BE2C (cell line): ENCODE measurements at regions not wholly inside any gene's neighbourhood (a gene's known extent, or its start where the extent isn't known, plus 50 kb on each side); places are given as distances from the start of the nearest gene placed in this dataset.

Experiments used
- DNase-seq: peaks from one replicate; pipeline ENCODE4 v3.0.0-alpha.2; 2020
- H3K27me3 ChIP-seq: fragments of 250-450 bp; sonication (Bioruptor Pico); 2 replicates; pipeline ENCODE4 v1.5.1; 2020; ENCODE audit warnings: mild to moderate bottlenecking
- H3K36me3 ChIP-seq: fragments of 250-450 bp; sonication (Bioruptor Pico); 2 replicates; pipeline ENCODE4 v1.5.1; 2020; ENCODE audit warnings: mild to moderate bottlenecking
- H3K4me1 ChIP-seq: fragments of 250-450 bp; sonication (Bioruptor Pico); 2 replicates; pipeline ENCODE4 v1.5.1; 2020
- H3K4me3 ChIP-seq: 2 replicates; pipeline ENCODE4 v1.5.1; 2011; ENCODE audit warnings: low read depth, low read length
- H3K9me3 ChIP-seq: fragments of 250-450 bp; sonication (Bioruptor Pico); 2 replicates; pipeline ENCODE4 v1.5.1; 2020
- CTCF ChIP-seq: IDR thresholded peaks from 2 replicates; pipeline ENCODE4 v1.5.1; 2012; ENCODE audit warnings: mild to moderate bottlenecking, low read depth, low read length

GRCh38 chr22:48692734-48693376, 1134.8 kb downstream of the BRD1 start:
- no peaks in the 10 kb centered on the region for H3K36me3 ChIP-seq
- no peaks in the 10 kb centered on the region for H3K27me3 ChIP-seq
- H3K9me3 ChIP-seq: 0 out of 2 replicates have a peak, but pooled peaks cover 2% of the 10 kb centered on the region
- no peak overlapping the region for H3K4me3 ChIP-seq
- no peak for DNase-seq
- no peak for TF ChIP-seq CTCF
- no peaks in the 10 kb centered on the region for H3K4me1 ChIP-seq

GRCh38 chr22:48691431-48691851, 1136.2 kb downstream of the BRD1 start:
- H3K36me3 ChIP-seq: no peaks in the 10 kb centered on the region
- TF ChIP-seq CTCF: no peak
- no peak for DNase-seq
- H3K4me1 ChIP-seq: no peaks in the 10 kb centered on the region
- H3K9me3 ChIP-seq: peaks cover 3% of the 10 kb centered on the region; the same call in 1 of the 2 replicates
- H3K4me3 ChIP-seq: no peak overlapping the region
- no peaks in the 10 kb centered on the region for H3K27me3 ChIP-seq

GRCh38 chr22:48690583-48691317, 1136.9 kb downstream of the BRD1 start:
- H3K9me3 ChIP-seq: peaks cover 3% of the 10 kb centered on the region; the same call in 1 of the 2 replicates
- no peak overlapping the region for H3K4me3 ChIP-seq
- no peaks in the 10 kb centered on the region for H3K36me3 ChIP-seq
- no peaks in the 10 kb centered on the region for H3K27me3 ChIP-seq
- no peak for DNase-seq
- no peaks in the 10 kb centered on the region for H3K4me1 ChIP-seq
- TF ChIP-seq CTCF: no peak

GRCh38 chr22:48689206-48689605, 1138.5 kb downstream of the BRD1 start:
- H3K9me3 ChIP-seq: peaks cover 3% of the 10 kb centered on the region; the same call in 1 of the 2 replicates
- no peak for TF ChIP-seq CTCF
- no peak overlapping the region for H3K4me3 ChIP-seq
- H3K27me3 ChIP-seq: no peaks in the 10 kb centered on the region
- DNase-seq: no peak
- no peaks in the 10 kb centered on the region for H3K36me3 ChIP-seq
- no peaks in the 10 kb centered on the region for H3K4me1 ChIP-seq

GRCh38 chr22:48688366-48688765, 1139.3 kb downstream of the BRD1 start:
- no peaks in the 10 kb centered on the region for H3K36me3 ChIP-seq
- no peaks in the 10 kb centered on the region for H3K27me3 ChIP-seq
- TF ChIP-seq CTCF: no peak
- H3K4me1 ChIP-seq: no peaks in the 10 kb centered on the region
- H3K4me3 ChIP-seq: no peak overlapping the region
- no peak for DNase-seq
- peaks cover 3% of the 10 kb centered on the region; the same call in 1 of the 2 replicates for H3K9me3 ChIP-seq

GRCh38 chr22:48687606-48688005, 1140.1 kb downstream of the BRD1 start:
- DNase-seq: no peak
- no peaks in the 10 kb centered on the region for H3K27me3 ChIP-seq
- no peaks in the 10 kb centered on the region for H3K4me1 ChIP-seq
- no peak for TF ChIP-seq CTCF
- no peaks in the 10 kb centered on the region for H3K36me3 ChIP-seq
- no peak overlapping the region for H3K4me3 ChIP-seq
- peaks cover 3% of the 10 kb centered on the region; the same call in 1 of the 2 replicates for H3K9me3 ChIP-seq
